ENCODE measurements at regions not wholly inside any gene's neighbourhood (a gene's known extent, or its start where the extent isn't known, plus 50 kb on each side); places are given as distances from the start of the nearest gene placed in this dataset.
A peak's percentile ranks its signal among the peaks of the same experiment; 100 is the strongest.
"Not testable (repeated sequence)": the region's sequence is repeated elsewhere in the genome, so short reads cannot be mapped to it uniquely, and the experiment has no call there.

DNA sequence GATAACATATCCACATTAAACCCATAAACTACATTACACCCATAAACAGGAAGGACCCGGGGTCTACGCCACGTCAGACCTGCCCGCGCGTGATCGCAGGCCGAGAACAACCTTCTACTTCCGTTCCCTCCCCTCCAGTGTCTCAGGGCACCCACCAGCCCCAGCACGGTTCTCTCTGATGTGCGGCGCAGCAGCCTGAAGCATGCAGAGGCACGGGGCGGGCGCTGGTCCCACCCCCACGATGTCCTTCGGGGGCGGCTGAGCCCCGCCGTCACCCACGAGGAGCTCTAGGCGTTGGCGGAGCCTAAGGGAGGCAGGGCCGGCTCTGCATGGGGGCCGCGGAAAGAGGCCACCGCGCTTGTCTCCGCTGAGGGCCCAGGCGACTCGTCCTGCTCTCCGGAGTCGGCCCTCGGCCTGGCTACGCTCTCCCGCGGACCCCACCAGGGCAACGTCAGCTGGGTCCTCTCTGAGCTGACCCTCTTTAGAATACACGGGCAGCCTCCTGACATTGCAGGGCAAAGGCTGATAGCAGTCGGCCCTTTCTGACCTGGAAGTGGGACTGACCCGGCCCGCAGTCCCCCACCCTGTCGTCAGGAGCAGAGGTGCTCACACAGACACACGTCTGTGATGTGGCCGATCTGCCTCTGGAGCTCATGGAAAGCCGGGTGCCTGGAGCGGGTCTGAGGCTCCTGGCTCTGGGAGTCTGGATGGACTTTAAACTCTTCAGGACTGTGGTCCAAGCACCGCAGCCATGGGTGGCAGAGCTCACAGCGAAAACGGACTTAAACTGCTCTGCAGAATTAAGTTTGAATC lies 65.6 kb upstream of the ADGRA1 start:
- intact Hi-C loops (cut with DNase I): loop anchor here in 1 of 2 donors (5.0 kb wide), 1 partner anchor 220 kb away; no protein-coding TSS in a partner anchor

DNA sequence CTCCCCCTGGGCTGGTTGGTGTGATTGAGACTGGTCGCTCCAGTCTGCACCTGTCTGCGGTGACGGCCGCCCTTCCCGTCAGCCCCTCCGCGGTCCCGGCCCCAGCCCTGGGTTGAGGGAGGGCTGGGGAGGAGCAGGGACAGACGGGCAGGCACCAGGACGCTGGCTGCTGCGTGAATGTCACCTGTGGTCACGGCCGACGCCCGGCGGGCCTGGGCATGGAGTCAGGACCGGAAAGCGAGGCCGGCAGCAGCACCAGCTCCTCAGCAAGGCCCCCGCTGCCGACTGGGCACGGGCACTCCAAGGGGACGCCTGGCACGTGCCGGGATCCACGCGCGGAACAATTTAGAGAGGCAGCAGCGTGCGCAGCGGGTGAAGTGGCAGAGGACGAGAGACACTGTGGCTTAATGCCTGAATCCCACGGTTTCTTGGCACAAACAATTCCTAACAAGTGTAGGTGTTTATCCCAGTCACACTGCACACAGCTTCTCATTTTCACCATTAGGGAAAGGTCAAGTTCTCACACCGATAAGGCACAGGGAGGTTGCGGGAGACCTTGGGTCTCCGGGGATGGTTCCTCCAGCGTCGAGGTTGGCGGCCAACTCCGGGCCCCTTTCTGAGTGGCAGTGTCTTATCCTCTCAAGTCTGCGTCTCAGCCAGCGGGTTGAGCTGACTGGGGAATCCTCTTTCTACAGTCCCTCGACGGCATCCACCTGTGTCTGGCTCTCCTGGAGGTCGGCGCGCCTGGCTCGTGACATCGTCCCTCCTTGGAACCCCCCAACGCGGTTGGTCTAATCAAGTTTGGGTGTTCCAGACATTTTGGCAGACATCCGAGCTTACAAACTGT lies 66.4 kb upstream of the ADGRA1 start:
- intact Hi-C loops (cut with DNase I): loop anchor here in 1 of 2 donors (5.0 kb wide), 1 partner anchor 219 kb away; no protein-coding TSS in a partner anchor
- no peak for DNase-seq (ENCODE audit: low spot score)

More for the DNA sequence above, 65.6 kb upstream of the ADGRA1 start:
- DNase-seq (ENCODE audit: low spot score): no peak

DNA sequence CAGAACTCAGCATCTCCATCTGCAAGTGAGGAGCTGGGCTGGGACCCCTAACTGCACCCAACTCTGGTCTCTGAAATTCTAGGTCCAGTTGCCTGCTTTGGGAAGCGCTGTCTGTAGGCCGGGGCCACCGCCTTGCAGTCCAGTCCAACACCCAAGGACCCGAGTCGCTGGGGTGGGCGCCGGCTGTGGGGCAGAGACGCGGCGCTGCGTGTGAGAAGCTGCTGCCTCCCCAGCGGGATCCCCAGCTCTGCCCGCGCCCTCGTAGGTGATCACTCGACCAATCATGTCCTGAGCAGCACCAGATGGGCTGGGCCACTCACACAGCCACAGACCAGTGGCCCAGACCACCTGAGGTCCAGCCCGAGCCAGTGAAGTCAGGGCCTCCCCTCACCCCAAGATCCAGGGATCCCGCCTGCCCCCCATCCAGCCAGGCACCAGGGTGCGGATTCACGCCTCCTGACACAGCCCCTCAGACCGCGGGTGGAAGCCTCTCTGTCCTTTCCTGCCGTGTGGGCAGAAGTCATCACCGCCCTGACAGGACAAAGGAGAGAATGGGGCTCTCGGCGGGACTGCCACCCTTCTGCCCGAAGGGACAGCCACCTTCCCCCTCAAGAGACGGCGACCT lies 67.4 kb upstream of the ADGRA1 start:
- DNase-seq (ENCODE audit: low spot score): no peak

DNA sequence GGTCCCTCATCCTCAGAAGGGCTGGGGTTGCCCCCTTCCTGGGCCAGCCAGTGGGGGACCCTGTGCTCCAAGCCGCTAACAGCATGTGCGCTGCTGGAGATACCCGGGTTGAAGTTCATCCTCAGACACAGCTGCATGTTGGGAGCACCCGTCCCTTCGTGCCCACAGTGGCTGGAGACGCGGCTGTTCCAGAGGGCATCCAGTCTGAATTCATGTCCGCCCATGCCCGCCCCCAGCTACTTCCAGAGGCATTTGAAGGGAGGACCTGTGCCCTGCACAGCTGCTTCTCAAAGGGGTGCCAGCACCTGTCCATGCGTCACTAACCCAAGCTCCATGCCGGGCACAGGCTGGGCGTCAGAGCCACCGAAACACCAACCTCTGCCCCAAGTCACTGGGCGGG lies 68.1 kb upstream of the ADGRA1 start:
- intact Hi-C loops (cut with DNase I): loop anchor here in 1 of 2 donors (5.0 kb wide), 1 partner anchor 217 kb away; no protein-coding TSS in a partner anchor

More for the DNA sequence above, 67.4 kb upstream of the ADGRA1 start:
- intact Hi-C loops (cut with DNase I): loop anchor here in 1 of 2 donors (5.0 kb wide), 1 partner anchor 218 kb away; no protein-coding TSS in a partner anchor

DNA sequence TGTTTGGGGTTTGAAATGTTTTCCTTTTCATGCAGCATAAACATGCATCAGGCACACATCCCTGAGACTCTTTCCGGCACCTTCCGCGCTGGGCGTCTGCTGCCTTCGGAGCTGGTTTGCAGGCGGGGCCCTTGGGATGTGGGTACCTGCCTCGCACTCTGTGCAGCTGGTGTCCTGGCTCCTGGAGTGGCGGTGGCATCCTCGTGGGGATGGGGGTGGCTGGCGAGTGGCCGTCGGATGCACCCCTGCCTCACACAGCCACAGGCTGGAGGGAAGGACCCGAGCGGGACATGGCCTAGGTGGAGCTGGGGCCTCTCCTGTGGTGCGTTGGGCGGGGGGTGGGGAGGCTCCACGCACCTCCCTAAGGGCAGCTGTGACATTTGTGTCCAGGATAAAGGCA lies 68.5 kb upstream of the ADGRA1 start:
- no peak for DNase-seq (ENCODE audit: low spot score)
- intact Hi-C loops (cut with DNase I): no loop called here

More for the DNA sequence above, 68.1 kb upstream of the ADGRA1 start:
- DNase-seq (ENCODE audit: low spot score): no peak

DNA sequence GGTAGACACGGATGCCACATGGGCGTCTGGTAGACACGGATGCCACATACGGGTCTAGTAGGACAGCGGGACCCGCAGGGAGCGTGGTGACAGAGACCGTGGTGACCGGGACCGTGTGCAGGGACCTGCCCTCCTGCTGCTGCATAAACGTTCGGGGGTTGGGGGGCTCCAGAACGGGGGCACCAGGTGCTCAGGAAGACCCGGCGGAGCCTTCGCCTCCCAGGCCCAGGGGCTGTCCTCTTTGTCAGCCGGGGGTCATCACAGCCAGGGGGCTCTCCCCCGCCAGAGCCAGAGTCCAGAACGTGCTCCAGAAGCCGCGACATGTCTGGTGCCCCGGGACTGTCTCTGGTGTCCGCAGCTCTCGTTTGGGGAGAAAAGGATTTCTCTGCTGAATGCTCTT lies 69.2 kb upstream of the ADGRA1 start:
- intact Hi-C loops (cut with DNase I): no loop called here
- no peak for DNase-seq (ENCODE audit: low spot score)

DNA sequence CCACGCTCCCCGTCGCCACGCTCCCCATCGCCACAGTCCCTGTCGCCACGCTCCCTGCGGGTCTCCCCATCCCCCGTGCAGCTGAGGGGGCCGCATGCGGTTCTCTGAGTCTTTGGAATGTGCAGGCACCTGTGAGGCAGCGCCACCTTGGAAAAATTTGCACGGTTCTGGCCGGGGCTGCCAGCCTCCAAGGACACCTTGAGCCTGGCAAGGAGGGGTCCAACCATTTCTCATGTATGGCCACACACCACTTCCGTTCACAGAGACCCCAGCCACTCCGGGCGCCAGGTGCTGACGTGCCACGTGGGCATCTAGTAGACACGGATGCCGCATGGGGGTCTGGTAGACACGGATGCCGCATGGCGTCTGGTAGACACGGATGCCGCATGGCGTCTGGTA lies 70.5 kb upstream of the ADGRA1 start:
- no peak for DNase-seq (ENCODE audit: low spot score)
- intact Hi-C loops (cut with DNase I): no loop called here

DNA sequence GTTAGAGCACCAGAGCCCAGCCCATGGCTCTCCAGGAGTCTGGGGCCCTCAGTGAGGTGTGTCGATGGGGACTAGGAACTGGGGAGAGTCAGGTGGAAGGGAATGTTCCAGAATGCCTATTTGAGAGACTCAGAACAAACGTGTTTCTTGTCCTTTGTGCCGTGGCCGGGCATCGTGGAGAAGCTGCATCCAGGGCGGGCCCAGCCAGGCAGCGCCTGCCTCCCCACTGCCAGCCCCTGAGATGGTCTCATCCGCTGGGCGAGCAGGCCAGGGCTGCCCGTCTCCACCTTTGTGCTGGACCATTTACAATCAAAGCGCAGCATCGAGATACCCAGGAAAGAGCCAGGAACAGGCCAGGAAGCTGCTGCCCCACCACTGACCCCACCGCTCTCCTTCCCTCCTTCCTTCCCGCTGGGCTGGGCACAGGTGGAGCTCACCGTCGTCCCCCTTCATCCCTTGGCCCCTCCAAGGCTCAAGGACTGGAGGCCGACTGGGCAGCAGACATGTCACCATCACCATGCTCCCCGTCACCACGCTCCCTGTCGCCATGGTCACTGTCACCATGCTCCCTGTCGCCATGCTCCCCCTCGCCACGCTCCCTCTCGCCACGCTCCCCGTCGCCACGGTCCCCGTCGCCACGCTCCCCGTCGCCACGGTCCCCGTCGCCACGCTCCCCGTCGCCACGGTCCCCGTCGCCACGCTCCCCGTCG lies 71.1 kb upstream of the ADGRA1 start:
- DNase-seq (ENCODE audit: low spot score): no peak
- intact Hi-C loops (cut with DNase I): no loop called here

DNA sequence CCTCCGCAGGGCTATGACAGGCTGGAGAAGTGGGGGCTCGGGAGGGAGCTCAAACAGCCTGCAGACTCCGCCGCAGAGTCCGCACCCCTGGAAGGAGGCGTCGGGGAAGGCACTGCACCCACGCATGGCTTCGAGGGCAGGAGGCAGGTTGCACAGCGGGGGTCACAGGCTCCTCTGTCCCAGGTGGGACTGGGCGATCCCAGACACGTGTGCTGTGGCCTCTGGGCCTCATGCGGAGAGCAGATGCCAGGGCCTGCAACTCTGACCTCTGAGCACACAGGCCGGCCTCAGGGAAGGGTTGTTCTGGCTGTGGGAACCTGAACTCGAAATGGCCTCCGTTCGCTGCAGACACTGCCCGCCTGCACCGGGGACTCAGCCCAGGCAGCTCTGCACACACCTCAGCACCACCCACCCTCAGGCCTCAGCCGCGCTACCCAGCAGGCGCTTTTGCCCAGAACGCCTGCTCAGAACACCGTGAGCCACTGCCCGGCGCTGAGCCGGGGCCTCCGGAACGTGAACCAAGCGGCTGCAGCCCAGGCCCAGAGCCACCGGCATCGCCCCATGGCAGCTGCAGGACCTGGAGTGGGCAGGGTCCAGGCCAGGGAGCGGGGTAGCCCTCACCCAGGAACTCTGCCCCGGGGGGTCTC lies 71.8 kb upstream of the ADGRA1 start:
- DNase-seq (ENCODE audit: low spot score): no peak
- intact Hi-C loops (cut with DNase I): no loop called here

DNA sequence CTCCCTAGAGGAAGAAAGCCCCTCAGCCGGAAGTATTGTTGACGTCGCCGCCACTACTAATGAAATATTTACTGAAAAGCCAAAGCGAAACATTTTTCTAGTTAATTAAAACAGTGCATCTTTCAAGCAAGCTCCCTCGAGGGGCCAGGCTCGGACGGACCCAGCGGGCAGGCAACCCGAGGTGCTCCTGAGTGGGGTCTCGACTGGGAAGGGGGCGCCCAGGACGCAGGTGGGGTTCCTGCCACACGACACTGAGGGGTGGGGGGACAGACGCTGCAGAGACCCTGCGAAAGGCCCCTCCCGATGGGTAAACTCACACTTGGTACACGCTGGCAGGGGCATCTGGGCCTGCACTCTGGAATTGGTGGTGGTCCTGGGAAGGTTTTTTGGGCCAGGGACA lies 72.4 kb upstream of the ADGRA1 start:
- no peak for DNase-seq (ENCODE audit: low spot score)
- intact Hi-C loops (cut with DNase I): no loop called here

DNA sequence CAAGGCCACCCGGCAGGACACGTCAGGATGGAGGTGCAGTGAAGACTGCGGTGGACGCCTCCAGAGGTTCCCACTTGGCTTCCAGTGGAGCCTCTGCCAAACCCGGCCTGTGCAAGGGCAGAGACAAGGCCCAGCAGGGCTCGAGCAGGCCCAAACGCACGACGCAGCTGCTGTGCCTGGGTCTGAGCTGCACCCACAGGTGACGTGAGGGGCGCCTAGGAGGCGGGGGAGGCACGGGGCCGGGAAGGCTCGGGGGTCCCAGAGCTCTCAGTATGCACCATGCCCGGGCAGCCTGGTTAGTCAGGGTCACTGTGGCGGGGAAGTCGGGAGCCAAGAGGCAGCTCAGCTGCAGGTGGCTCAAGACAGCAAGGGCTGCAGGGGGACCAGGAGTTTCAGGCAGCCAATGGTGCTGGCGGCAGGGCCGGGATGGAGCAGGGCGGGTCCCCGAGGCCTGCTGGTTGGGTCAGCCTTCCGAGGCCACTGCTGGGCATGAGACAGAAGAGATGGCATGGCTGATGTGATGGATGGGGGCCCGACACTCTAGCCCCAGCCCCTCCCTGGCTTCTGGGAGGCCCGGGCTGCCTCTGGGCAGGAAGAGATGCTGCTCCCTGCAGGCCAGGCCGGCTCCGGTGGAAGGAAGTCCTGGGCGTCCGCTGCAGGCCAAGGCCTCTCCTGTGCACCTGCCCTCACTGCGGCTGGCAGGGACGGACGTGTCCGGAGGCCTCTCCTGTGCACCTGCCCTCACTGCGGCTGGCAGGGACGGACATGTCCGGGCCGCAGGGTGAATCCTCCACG lies 72.2 kb upstream of the CFAP46 start:
- intact Hi-C loops (cut with DNase I): no loop called here
- DNase-seq (ENCODE audit: low spot score): no peak

DNA sequence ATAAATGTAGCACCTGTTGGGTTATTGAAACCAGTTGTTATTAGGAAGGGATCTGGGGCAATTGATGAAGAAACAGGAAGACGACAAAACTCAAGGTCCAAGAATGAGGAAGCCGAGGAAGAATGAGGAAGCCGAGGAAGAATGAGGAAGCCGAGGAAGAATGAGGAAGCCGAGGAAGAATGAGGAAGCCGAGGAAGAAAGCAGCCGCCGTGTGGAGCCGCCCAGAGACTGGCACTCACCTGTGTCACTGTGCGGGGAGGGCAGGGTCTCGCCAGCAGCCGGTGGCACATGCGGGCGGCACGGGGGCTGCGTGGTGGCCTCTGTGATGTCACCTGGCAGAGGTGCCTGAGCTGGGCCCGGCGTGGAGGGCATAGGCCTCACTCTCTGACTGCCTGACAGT lies 71.1 kb upstream of the CFAP46 start:
- intact Hi-C loops (cut with DNase I): no loop called here
- DNase-seq (ENCODE audit: low spot score): peak; percentile 89

DNA sequence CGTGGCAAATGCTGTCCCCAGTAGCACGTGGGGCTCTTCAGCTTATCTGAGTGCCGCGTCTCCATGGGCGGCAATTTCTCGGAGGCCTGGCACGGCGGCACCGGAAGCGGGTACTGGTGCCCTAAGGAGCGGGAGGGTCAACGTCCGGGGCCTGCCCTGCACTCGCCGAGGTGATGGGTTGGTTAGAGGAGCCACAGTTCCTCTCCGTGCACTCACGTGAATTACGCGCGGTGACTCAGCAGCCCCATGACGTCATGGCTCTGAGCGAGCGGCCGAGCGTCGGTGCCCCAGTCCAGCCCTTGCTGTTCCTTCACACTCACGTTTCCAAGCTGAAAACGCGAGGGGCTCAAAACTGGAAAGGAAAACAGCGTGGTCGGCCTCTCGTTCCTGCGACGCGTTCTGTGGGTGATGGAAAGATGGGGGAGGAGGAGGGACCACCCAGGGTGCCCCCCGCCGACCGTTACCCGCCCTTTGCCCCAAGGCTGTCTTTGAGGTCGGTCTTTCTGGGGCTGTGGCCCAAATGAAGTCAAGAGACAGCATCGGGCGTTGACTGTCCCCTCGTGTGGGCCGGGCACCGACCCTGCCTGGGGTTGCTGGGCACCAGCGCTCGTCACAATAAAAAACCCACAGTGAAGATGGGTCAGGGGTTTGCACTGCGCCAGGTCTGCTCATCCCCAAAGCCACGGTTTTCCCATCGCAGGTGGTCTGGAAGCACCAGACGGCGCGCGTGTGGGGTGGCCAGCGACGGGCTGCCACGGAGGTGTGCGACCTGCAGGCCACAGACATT lies 70.4 kb upstream of the CFAP46 start:
- intact Hi-C loops (cut with DNase I): no loop called here
- DNase-seq (ENCODE audit: low spot score): peak; percentile 92

DNA sequence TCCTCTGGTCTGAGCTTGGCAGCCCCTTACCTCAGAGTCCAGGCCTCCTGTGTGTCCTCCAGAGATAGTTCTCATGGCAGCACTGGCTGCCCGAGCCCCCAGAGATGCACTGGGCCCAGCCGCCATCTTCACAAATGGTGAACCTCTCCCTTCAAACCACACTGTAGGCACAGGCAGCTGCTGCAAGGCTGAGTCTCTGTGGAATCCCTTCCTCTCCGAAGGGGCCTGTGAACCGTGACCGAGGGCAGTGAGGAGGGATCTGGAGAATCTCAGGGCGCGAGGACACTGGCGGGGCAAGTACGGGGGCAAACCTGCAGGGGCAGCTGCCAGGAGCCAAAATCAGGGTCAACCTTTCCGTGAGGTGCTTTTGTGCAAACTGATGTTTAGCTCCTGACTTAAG lies 69.5 kb upstream of the CFAP46 start:
- intact Hi-C loops (cut with DNase I): no loop called here
- DNase-seq (ENCODE audit: low spot score): no peak

DNA sequence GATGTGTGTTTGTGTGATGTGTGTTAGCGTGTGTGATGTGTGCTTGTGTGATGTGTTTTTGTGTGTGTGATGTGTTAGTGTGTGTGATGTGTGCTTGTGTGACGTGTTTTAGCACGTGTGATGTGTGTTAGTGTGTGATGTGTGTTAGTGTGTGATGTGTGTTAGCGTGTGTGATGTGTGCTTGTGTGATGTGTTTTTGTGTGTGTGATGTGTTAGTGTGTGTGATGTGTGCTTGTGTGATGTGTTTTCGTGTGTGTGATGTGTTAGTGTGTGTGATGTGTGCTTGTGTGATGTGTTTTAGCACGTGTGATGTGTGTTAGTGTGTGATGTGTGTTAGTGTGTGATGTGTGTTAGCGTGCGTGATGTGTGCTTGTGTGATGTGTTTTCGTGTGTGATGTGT lies 69.0 kb upstream of the CFAP46 start:
- intact Hi-C loops (cut with DNase I); DNase-seq (ENCODE audit: low spot score): not testable (repeated sequence)

DNA sequence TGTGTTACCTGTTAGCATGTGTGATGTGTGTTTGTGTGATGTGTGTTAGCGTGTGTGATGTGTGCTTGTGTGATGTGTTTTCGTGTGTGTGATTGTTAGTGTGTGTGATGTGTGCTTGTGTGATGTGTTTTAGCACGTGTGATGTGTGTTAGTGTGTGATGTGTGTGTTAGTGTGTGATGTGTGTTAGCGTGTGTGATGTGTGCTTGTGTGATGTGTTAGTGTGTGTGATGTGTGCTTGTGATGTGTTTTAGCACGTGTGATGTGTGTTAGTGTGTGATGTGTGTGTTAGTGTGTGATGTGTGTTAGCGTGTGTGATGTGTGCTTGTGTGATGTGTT lies 68.4 kb upstream of the CFAP46 start:
- intact Hi-C loops (cut with DNase I): not testable (repeated sequence)

DNA sequence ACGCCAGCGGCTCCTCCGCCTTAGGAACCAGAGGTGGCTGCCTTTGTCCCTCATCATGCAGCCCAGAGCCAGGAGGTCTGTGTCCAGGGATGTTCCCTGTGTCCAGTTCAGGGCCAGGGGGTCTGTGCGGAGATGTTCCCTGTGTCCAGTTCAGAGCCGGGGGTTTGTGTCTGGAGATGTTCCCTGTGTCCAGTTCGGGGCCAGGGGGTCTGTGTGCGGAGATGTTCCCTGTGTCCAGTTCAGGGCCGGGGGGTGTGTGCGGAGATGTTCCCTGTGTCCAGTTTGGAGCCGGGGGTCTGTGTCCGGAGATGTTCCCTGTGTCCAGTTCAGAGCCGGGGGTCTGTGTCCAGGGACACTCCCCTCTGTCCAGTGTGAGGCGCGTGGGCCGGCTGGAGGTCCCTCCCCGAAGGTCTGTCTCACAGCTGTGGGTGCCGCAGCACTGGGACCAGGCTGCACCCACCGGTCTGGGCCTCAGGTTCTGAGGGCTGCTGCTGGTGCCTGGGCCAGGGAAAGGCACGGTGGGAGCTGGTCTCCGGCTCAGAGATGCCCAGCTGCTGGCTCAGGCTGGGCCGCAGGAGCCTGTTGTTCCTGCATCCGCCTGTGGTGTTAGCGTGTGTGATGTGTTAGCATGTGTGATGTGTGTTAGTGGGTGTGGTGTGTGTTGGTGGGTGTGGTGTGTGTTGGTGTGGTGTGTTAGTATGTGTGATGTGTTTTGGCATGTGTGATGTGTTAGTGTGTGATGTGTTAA lies 67.9 kb upstream of the CFAP46 start:
- DNase-seq (ENCODE audit: low spot score): no peak
- intact Hi-C loops (cut with DNase I): no loop called here

More for the DNA sequence above, 68.4 kb upstream of the CFAP46 start:
- DNase-seq (ENCODE audit: low spot score): not testable (repeated sequence)

All from posterior vena cava (tissue), 2 donors.